ENCODE measurements at regions not wholly inside any gene's neighbourhood (a gene's known extent, or its start where the extent isn't known, plus 50 kb on each side); places are given as distances from the start of the nearest gene placed in this dataset.
"Not testable (repeated sequence)": the region's sequence is repeated elsewhere in the genome, so short reads cannot be mapped to it uniquely, and the experiment has no call there.

GRCh38 chr18:28485918-28486317, 309.0 kb upstream of the CDH2 start:
- DNase-seq (ENCODE audit: low spot score), result no peak

GRCh38 chr18:28485210-28485801, 308.4 kb upstream of the CDH2 start:
- no peak for DNase-seq (ENCODE audit: low spot score)

GRCh38 chr18:28478531-28478930, 301.6 kb upstream of the CDH2 start:
- DNase-seq (ENCODE audit: low spot score), result no peak

GRCh38 chr18:28476302-28476701, 299.4 kb upstream of the CDH2 start:
- DNase-seq (ENCODE audit: low spot score), result no peak

GRCh38 chr18:28469946-28470345, 293.0 kb upstream of the CDH2 start:
- DNase-seq (ENCODE audit: low spot score), result no peak

GRCh38 chr18:28468901-28469300, 292.0 kb upstream of the CDH2 start:
- DNase-seq (ENCODE audit: low spot score), result no peak

- DNase-seq (ENCODE audit: low spot score), result no peak
These were observed 289.3 kb upstream of the CDH2 start for GRCh38 chr18:28466204-28466603.

- DNase-seq (ENCODE audit: low spot score), result no peak
These were observed 282.7 kb upstream of the CDH2 start for GRCh38 chr18:28459587-28459986.

- no peak for DNase-seq (ENCODE audit: low spot score)
These were observed 281.8 kb upstream of the CDH2 start for GRCh38 chr18:28458751-28459150.

GRCh38 chr18:28457784-28458183, 280.9 kb upstream of the CDH2 start:
- DNase-seq (ENCODE audit: low spot score), result no peak

- no peak for DNase-seq (ENCODE audit: low spot score)
These were observed 279.0 kb upstream of the CDH2 start for GRCh38 chr18:28455971-28456370.

- DNase-seq (ENCODE audit: low spot score), result no peak
These were observed 262.9 kb upstream of the CDH2 start for GRCh38 chr18:28439870-28440269.

GRCh38 chr18:28438381-28438780, 261.5 kb upstream of the CDH2 start:
- no peak for DNase-seq (ENCODE audit: low spot score)

- DNase-seq (ENCODE audit: low spot score), result no peak
These were observed 255.4 kb upstream of the CDH2 start for GRCh38 chr18:28432339-28432738.

- DNase-seq (ENCODE audit: low spot score), result no peak
These were observed 249.0 kb upstream of the CDH2 start for GRCh38 chr18:28425886-28426285.

- DNase-seq (ENCODE audit: low spot score), result no peak
These were observed 245.6 kb upstream of the CDH2 start for GRCh38 chr18:28422577-28422976.

GRCh38 chr18:28421950-28422349, 245.0 kb upstream of the CDH2 start:
- DNase-seq (ENCODE audit: low spot score), result not testable (repeated sequence)

- no peak for DNase-seq (ENCODE audit: low spot score)
These were observed 235.6 kb upstream of the CDH2 start for GRCh38 chr18:28412521-28412920.

- no peak for DNase-seq (ENCODE audit: low spot score)
These were observed 234.9 kb upstream of the CDH2 start for GRCh38 chr18:28411806-28412205.

- DNase-seq (ENCODE audit: low spot score), result no peak
These were observed 232.9 kb upstream of the CDH2 start for GRCh38 chr18:28409811-28410210.

GRCh38 chr18:28408528-28408927, 231.6 kb upstream of the CDH2 start:
- no peak for DNase-seq (ENCODE audit: low spot score)

GRCh38 chr18:28407681-28408080, 230.8 kb upstream of the CDH2 start:
- no peak for DNase-seq (ENCODE audit: low spot score)

- DNase-seq (ENCODE audit: low spot score), result no peak
These were observed 229.6 kb upstream of the CDH2 start for GRCh38 chr18:28406533-28406932.

- DNase-seq (ENCODE audit: low spot score), result no peak
These were observed 227.8 kb upstream of the CDH2 start for GRCh38 chr18:28404694-28405093.
